Endothelial cell (in vitro differentiated cells): ENCODE measurements at regions not wholly inside any gene's neighbourhood (a gene's known extent, or its start where the extent isn't known, plus 50 kb on each side); places are given as distances from the start of the nearest gene placed in this dataset.

ENCODE experiments used
- DNase-seq: peaks from one replicate; pipeline ENCODE4 v3.0.0; 2021; ENCODE audit warnings: low spot score
- H3K27ac Mint-ChIP-seq: one replicate; pipeline ENCODE4 v1.8.0; 2021; ENCODE audit warnings: mixed read lengths, inconsistent platforms; ENCODE audit not compliant: unreplicated experiment
- H3K27me3 Mint-ChIP-seq: one replicate; pipeline ENCODE4 v1.8.0; 2021; ENCODE audit warnings: mild to moderate bottlenecking, moderate library complexity, mixed read lengths, inconsistent platforms; ENCODE audit not compliant: unreplicated experiment
- H3K36me3 Mint-ChIP-seq: one replicate; pipeline ENCODE4 v1.8.0; 2021; ENCODE audit warnings: mild to moderate bottlenecking, low read depth, mixed read lengths, inconsistent platforms; ENCODE audit not compliant: unreplicated experiment
- H3K4me1 Mint-ChIP-seq: one replicate; pipeline ENCODE4 v1.8.0; 2021; ENCODE audit warnings: mild to moderate bottlenecking, mixed read lengths, inconsistent platforms; ENCODE audit not compliant: unreplicated experiment
- H3K4me3 Mint-ChIP-seq: one replicate; pipeline ENCODE4 v1.8.0; 2021; ENCODE audit warnings: mild to moderate bottlenecking, mixed read lengths, inconsistent platforms; ENCODE audit not compliant: unreplicated experiment
- H3K9me3 Mint-ChIP-seq: one replicate; pipeline ENCODE4 v1.8.0; 2021; ENCODE audit warnings: mixed read lengths, inconsistent platforms; ENCODE audit not compliant: unreplicated experiment
- TF ChIP-seq, protein P1 (sequence below): fragments of 200-600 bp; sonication (generic); IDR thresholded peaks from one replicate; pipeline ENCODE4 v1.5.0; 2021; ENCODE audit warnings: antibody characterized with exemption; ENCODE audit not compliant: unreplicated experiment

GRCh38 chr1:2970311-2971071 lies 50.8 kb upstream of the ACTRT2 start:
- DNase-seq, result no peak
- Mint-ChIP-seq H3K4me1 (no peaks in the 10 kb centered on the region), H3K36me3 (no peaks in the 10 kb centered on the region), H3K9me3 (no peaks in the 10 kb centered on the region), H3K27ac (no peak overlapping the region), H3K27me3 (peaks cover 3% of the 10 kb centered on the region), H3K4me3 (no peak overlapping the region)
- TF ChIP-seq, protein P1, sequence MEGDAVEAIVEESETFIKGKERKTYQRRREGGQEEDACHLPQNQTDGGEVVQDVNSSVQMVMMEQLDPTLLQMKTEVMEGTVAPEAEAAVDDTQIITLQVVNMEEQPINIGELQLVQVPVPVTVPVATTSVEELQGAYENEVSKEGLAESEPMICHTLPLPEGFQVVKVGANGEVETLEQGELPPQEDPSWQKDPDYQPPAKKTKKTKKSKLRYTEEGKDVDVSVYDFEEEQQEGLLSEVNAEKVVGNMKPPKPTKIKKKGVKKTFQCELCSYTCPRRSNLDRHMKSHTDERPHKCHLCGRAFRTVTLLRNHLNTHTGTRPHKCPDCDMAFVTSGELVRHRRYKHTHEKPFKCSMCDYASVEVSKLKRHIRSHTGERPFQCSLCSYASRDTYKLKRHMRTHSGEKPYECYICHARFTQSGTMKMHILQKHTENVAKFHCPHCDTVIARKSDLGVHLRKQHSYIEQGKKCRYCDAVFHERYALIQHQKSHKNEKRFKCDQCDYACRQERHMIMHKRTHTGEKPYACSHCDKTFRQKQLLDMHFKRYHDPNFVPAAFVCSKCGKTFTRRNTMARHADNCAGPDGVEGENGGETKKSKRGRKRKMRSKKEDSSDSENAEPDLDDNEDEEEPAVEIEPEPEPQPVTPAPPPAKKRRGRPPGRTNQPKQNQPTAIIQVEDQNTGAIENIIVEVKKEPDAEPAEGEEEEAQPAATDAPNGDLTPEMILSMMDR, result no peak

GRCh38 chr1:2971101-2971501 lies 50.2 kb upstream of the ACTRT2 start:
- TF ChIP-seq, protein P1, result no peak
- no peak overlapping the region for H3K27ac Mint-ChIP-seq
- H3K36me3 Mint-ChIP-seq, result no peaks in the 10 kb centered on the region
- no peak for DNase-seq
- H3K9me3 Mint-ChIP-seq, result no peaks in the 10 kb centered on the region
- no peaks in the 10 kb centered on the region for H3K4me1 Mint-ChIP-seq
- peaks cover 7% of the 10 kb centered on the region for H3K27me3 Mint-ChIP-seq
- H3K4me3 Mint-ChIP-seq, result no peak overlapping the region
